D721Med (cell line): ENCODE measurements at regions not wholly inside any gene's neighbourhood (a gene's known extent, or its start where the extent isn't known, plus 50 kb on each side); places are given as distances from the start of the nearest gene placed in this dataset.
"Not testable (repeated sequence)": the region's sequence is repeated elsewhere in the genome, so short reads cannot be mapped to it uniquely, and the experiment has no call there.

Experiments
- DNase-seq: peaks from one replicate; pipeline ENCODE4 v3.0.0; 2011; ENCODE audit warnings: low spot score; ENCODE audit not compliant: insufficient read length
- FAIRE-seq: peaks from 2 replicates; lab custom pipeline; 2011; peaks lifted over from hg19 to GRCh38; lab: Jason Lieb, UNC
- CTCF ChIP-seq: IDR thresholded peaks from 2 replicates; pipeline ENCODE4 v1.5.1; 2012; ENCODE audit warnings: mild to moderate bottlenecking, control low read depth; ENCODE audit not compliant: insufficient read depth; ENCODE audit errors: missing control alignments

- no peak for FAIRE-seq
- TF ChIP-seq CTCF: no peak
- DNase-seq: no peak
Observed at GRCh38 chr13:55029280-55029679, 2000.7 kb downstream of the OLFM4 start.

GRCh38 chr13:55038230-55038629 lies 2009.6 kb downstream of the OLFM4 start:
- FAIRE-seq (peak; percentile 86), DNase-seq (no peak)
- no peak for TF ChIP-seq CTCF

GRCh38 chr13:55053891-55054550 lies 2025.4 kb downstream of the OLFM4 start:
- FAIRE-seq, DNase-seq: not testable (repeated sequence)

- not testable (repeated sequence) for FAIRE-seq, DNase-seq
Observed at GRCh38 chr13:55055666-55056065, 2027.1 kb downstream of the OLFM4 start.

- no peak for TF ChIP-seq CTCF
- DNase-seq (no peak), FAIRE-seq (no peak)
Observed at GRCh38 chr13:55062662-55063061, 2034.0 kb downstream of the OLFM4 start.

- DNase-seq (no peak), FAIRE-seq (no peak)
- TF ChIP-seq CTCF: no peak
Observed at GRCh38 chr13:55067946-55068345, 2039.3 kb downstream of the OLFM4 start.

GRCh38 chr13:55069746-55070145 lies 2041.1 kb downstream of the OLFM4 start:
- DNase-seq: no peak
- no peak for TF ChIP-seq CTCF
- no peak for FAIRE-seq

GRCh38 chr13:55073000-55073399 lies 2044.4 kb downstream of the OLFM4 start:
- no peak for FAIRE-seq
- no peak for DNase-seq
- no peak for TF ChIP-seq CTCF
